ENCODE measurements at regions not wholly inside any gene's neighbourhood (a gene's known extent, or its start where the extent isn't known, plus 50 kb on each side); places are given as distances from the start of the nearest gene placed in this dataset.

DNA sequence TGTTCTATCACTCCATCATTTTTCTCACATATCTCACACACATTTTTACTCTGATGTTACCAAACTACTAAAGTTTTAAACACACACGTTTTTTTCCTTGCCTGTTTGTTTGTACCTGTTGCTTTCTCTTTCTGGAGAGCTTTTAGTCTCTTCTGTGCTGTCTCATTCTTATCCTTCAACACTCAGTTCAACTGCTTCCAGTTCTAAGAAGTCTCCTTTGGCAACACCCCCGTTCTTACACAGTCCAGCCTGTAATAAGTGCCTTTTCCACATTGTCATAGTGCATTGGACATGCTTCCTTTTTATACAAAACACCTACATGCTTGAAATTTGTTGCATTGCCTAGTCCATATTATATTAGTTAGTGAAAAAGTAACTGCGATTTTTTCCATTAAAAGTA, 360.2 kb upstream of the BRINP3 start:
- TF ChIP-seq CTCF (IDR thresholded peaks at IDR 0.05; ENCODE audit: borderline replicate concordance, extremely low read depth, low read length, poor library complexity, severe bottlenecking) (no peak), EZH2 (IDR thresholded peaks at IDR 0.05; ENCODE audit: borderline replicate concordance, low read depth, low read length, severe bottlenecking) (no peak)
